HCT116 (cell line): ENCODE measurements at regions not wholly inside any gene's neighbourhood (a gene's known extent, or its start where the extent isn't known, plus 50 kb on each side); places are given as distances from the start of the nearest gene placed in this dataset.

Experiments used
- ATF3 ChIP-seq: IDR thresholded peaks from 2 replicates; pipeline ENCODE4 v1.6.1; 2012
- CEBPB ChIP-seq: IDR thresholded peaks from 2 replicates; pipeline ENCODE4 v1.6.1; 2012; ENCODE audit warnings: low read depth
- CTCF ChIP-seq, 3 experiments: fragments of 200-600 bp in 1 of 3; sonication (generic) in 1 of 3; IDR thresholded peaks in 2 of 3; conservative IDR thresholded peaks in 1 of 3; 2 replicates each; pipeline ENCODE4 v1.5.1; 2012 to 2017; ENCODE audit warnings: low read depth in 2 of 3, low read length in 2 of 3, antibody characterized with exemption in 1 of 3, borderline replicate concordance in 1 of 3, control low read depth in 1 of 3, mild to moderate bottlenecking in 1 of 3, mixed read lengths in 1 of 3, mixed run types in 1 of 3, moderate library complexity in 1 of 3; ENCODE audit not compliant: insufficient read depth in 1 of 3
- EGR1 ChIP-seq: IDR thresholded peaks from 2 replicates; pipeline ENCODE4 v1.6.1; 2012; ENCODE audit warnings: low read depth
- EZH2 ChIP-seq: fragments of 200-600 bp; sonication (generic); IDR thresholded peaks from 2 replicates; pipeline ENCODE4 v1.6.1; 2017; ENCODE audit warnings: antibody characterized with exemption, mixed run types
- POLR2A ChIP-seq: IDR thresholded peaks from 2 replicates; pipeline ENCODE4 v1.7.0; 2011; ENCODE audit warnings: borderline replicate concordance; ENCODE audit not compliant: insufficient read depth, insufficient read length; ENCODE audit errors: extremely low read depth
- POLR2AphosphoS5 ChIP-seq: IDR thresholded peaks from 2 replicates; pipeline ENCODE4 v1.6.1; 2011; ENCODE audit warnings: mild to moderate bottlenecking, low read depth, low read length, moderate library complexity
- RAD21 ChIP-seq: IDR thresholded peaks from 2 replicates; pipeline ENCODE4 v1.6.1; 2012; ENCODE audit warnings: low read depth, mild to moderate bottlenecking
- REST ChIP-seq: IDR thresholded peaks from 2 replicates; pipeline ENCODE4 v1.6.1; 2012; ENCODE audit warnings: low read depth
- SIN3A ChIP-seq: IDR thresholded peaks from 2 replicates; pipeline ENCODE4 v1.6.1; 2012; ENCODE audit warnings: low read depth
- SRF ChIP-seq: IDR thresholded peaks from 2 replicates; pipeline ENCODE4 v1.6.1; 2012; ENCODE audit warnings: low read depth
- ZBTB33 ChIP-seq: IDR thresholded peaks from 2 replicates; pipeline ENCODE4 v1.6.1; 2011; ENCODE audit warnings: mild to moderate bottlenecking, low read length, moderate library complexity; ENCODE audit not compliant: insufficient replicate concordance; ENCODE audit errors: extremely low read depth

- TF ChIP-seq CEBPB (no peak), POLR2A (no peak), SIN3A (no peak), POLR2AphosphoS5 (no peak), REST (no peak), CTCF (IDR thresholded peaks at IDR 0.05 in 2 of 3, conservative IDR thresholded peaks at IDR 0.05 in 1 of 3; ENCODE audit: borderline replicate concordance in 1 of 3, insufficient read depth in 1 of 3, low read depth in 2 of 3, low read length in 2 of 3) (no peak), ATF3 (no peak), RAD21 (no peak), SRF (no peak), ZBTB33 (no peak), EZH2 (no peak), EGR1 (no peak)
These were observed 887.4 kb upstream of the CXADR start for GRCh38 chr21:16625491-16625890.
